Neutrophil (primary cell): ENCODE measurements at regions not wholly inside any gene's neighbourhood (a gene's known extent, or its start where the extent isn't known, plus 50 kb on each side); places are given as distances from the start of the nearest gene placed in this dataset.

Experiments
- H3K27ac ChIP-seq: fragments of 200-600 bp; sonication (generic); 2 replicates; pipeline ENCODE4 v1.5.1; 2016; ENCODE audit warnings: mild to moderate bottlenecking, moderate library complexity
- H3K27me3 ChIP-seq: fragments of 200-600 bp; sonication (generic); 2 replicates; pipeline ENCODE4 v1.6.0; 2016; ENCODE audit warnings: mild to moderate bottlenecking
- H3K36me3 ChIP-seq: fragments of 200-600 bp; sonication (generic); 2 replicates; pipeline ENCODE4 v1.5.1; 2017
- H3K4me1 ChIP-seq, 2 experiments: fragments of 200-600 bp in 1 of 2; sonication (generic) in 1 of 2; 1 replicate in 1 of 2; 2 replicates in 1 of 2; pipeline versions ENCODE4 v1.5.1 to v1.6.1; 2013 to 2016; ENCODE audit warnings: low read depth in 1 of 2, low read length in 1 of 2, mild to moderate bottlenecking in 1 of 2, moderate library complexity in 1 of 2; ENCODE audit not compliant: control insufficient read depth in 1 of 2, insufficient read depth in 1 of 2
- H3K4me3 ChIP-seq, 2 experiments: fragments of 200-600 bp in 1 of 2; sonication (generic) in 1 of 2; 1 replicate in 1 of 2; 2 replicates in 1 of 2; pipeline ENCODE4 v1.5.1; 2013 to 2016; ENCODE audit warnings: low read depth in 1 of 2, low read length in 1 of 2, mild to moderate bottlenecking in 1 of 2, moderate library complexity in 1 of 2
- H3K9me3 ChIP-seq: fragments of 200-600 bp; sonication (generic); 2 replicates; pipeline ENCODE4 v1.5.1; 2016
- TF ChIP-seq, protein P1 (sequence below): fragments of 200-600 bp; sonication (generic); IDR thresholded peaks from 2 replicates; pipeline ENCODE4 v1.5.1; 2016; ENCODE audit warnings: antibody characterized with exemption

DNA sequence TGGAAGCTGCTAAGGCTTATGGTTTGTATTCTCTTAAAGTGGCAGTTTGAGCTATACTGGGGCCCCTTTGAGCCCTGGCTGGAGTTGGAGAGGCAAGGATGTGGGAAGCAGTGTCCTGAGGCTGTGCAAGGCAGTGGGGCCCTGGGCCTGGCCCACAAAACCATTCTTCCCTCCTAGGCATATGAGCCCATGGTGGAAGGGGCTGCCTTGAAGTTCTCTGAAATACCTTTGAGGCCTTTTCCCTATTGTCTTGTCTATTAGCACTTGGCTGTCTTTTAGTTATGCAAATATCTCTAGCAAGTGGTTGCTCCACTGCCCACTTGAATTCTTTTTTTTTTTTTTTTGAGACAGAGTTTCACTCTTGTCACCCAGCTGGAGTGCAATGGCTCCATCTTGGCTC lies 119.2 kb downstream of the PCTP start:
- no peaks in the 10 kb centered on the region for H3K9me3 ChIP-seq
- H3K4me1 ChIP-seq: no peaks in the 10 kb centered on the region
- H3K27ac ChIP-seq: no peak overlapping the region
- TF ChIP-seq, protein P1, sequence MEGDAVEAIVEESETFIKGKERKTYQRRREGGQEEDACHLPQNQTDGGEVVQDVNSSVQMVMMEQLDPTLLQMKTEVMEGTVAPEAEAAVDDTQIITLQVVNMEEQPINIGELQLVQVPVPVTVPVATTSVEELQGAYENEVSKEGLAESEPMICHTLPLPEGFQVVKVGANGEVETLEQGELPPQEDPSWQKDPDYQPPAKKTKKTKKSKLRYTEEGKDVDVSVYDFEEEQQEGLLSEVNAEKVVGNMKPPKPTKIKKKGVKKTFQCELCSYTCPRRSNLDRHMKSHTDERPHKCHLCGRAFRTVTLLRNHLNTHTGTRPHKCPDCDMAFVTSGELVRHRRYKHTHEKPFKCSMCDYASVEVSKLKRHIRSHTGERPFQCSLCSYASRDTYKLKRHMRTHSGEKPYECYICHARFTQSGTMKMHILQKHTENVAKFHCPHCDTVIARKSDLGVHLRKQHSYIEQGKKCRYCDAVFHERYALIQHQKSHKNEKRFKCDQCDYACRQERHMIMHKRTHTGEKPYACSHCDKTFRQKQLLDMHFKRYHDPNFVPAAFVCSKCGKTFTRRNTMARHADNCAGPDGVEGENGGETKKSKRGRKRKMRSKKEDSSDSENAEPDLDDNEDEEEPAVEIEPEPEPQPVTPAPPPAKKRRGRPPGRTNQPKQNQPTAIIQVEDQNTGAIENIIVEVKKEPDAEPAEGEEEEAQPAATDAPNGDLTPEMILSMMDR: no peak
- H3K36me3 ChIP-seq: no peaks in the 10 kb centered on the region
- no peaks in the 10 kb centered on the region for H3K27me3 ChIP-seq
- H3K4me3 ChIP-seq: no peak overlapping the region

DNA sequence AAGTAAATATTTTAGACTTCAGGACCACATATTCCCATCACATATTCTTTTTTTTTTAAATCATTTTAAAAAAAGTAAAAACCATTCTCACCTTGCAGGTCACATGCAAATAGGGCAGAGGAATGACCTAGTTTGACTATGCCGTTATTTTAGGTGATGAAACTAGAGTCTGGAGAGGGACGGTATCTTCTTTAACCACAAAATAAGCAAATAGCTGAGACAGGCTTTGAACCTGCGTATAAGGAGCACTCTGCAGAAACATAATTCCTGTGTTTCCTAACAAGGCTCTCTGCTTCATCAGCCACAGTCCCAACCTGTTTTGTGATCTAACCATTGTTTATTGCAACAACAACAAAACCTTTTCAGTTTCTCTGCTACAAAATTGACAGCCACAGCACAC lies 121.5 kb downstream of the PCTP start:
- H3K4me1 ChIP-seq: no peaks in the 10 kb centered on the region
- H3K27ac ChIP-seq: no peak overlapping the region
- no peaks in the 10 kb centered on the region for H3K36me3 ChIP-seq
- no peaks in the 10 kb centered on the region for H3K9me3 ChIP-seq
- H3K4me3 ChIP-seq: no peak overlapping the region
- H3K27me3 ChIP-seq: no peaks in the 10 kb centered on the region
- TF ChIP-seq, protein P1: no peak

DNA sequence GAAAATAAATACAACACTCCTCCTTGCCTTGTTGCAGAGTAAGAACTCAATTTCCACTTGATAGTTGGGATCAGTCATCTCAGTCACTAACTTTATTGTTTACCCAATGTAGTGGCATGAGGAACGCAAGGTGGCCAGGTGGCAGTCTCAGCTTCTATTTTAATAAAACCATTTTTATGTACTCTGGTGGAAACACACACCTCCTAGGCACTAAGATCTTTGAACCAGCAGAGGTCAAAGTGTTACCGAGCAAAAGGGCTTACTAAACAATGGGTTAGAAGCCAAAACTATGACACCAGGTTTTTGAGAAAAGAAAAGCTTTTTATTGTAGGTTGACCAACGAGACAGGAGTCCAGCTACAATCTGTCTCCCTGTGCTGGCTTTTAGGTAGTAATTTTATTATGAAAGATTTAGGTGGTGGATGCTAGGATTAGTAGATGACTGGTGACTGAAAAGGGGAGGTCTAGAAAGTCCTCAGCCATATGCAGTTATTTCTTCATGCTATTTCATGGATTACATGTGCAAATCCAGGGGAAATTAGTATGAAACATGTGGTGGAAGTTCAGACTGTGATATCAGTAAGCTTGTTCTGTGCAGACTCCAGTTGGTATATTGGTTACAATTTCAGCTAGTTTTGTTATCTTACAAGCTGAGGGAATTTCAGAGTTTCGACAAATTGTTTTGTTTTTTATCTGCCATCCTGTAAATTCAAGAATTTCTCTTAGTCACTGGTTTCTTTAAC lies 122.3 kb downstream of the PCTP start:
- TF ChIP-seq, protein P1: no peak
- Histone ChIP-seq H3K9me3 (no peaks in the 10 kb centered on the region), H3K4me3 (no peak overlapping the region)

DNA sequence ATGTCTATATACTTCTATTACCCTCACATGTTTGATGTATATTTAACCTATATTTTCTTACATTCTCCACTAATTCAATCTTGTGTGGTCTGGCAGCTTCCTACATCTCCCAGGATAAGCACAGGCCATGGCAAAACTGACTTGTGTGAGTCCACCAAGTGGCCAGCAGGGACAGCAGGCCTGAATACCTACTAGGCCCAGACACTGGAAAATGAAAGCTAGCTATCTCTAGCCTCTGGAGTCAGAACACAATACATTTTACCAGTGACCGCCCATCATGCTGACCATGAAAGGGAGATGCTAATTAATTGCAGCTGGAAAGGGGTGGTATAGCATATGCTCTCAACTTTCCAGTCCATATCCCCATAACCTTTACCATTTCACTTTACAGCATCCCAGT lies 132.3 kb downstream of the PCTP start:
- Histone ChIP-seq H3K27me3 (no peaks in the 10 kb centered on the region), H3K36me3 (no peaks in the 10 kb centered on the region), H3K4me3 (no peak overlapping the region), H3K27ac (no peak overlapping the region), H3K9me3 (no peaks in the 10 kb centered on the region), H3K4me1 (peaks cover 0 to 17% of the 10 kb centered on the region in 2 experiments)
- TF ChIP-seq, protein P1: no peak

More for the DNA sequence above, 122.3 kb downstream of the PCTP start:
- H3K27ac ChIP-seq: no peak overlapping the region
- no peaks in the 10 kb centered on the region for H3K27me3 ChIP-seq
- no peaks in the 10 kb centered on the region for H3K4me1 ChIP-seq
- H3K36me3 ChIP-seq: no peaks in the 10 kb centered on the region

DNA sequence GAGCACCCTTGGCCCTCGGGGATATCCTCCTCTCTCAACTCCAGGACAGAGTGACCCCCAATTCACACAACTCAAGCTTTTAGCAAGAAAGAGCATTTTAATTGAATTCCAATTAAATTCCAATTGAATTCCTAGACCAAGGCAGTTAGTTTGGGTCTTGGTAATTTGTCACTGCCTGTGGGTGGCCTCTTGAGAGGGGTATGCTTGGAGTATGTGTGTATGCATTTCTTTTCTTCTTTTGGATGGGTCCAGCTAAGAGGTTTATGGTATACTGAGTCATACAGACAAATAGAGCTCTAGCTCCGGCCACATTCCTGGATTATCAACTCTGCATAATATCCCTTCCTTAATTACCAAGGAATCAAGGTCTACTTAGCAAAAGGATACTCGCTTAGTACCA lies 136.7 kb downstream of the PCTP start:
- no peaks in the 10 kb centered on the region for H3K4me1 ChIP-seq
- TF ChIP-seq, protein P1: no peak
- no peak overlapping the region for H3K4me3 ChIP-seq

More for the DNA sequence above, 136.7 kb downstream of the PCTP start:
- H3K9me3 ChIP-seq: no peaks in the 10 kb centered on the region
- H3K27ac ChIP-seq: no peak overlapping the region
- H3K27me3 ChIP-seq: no peaks in the 10 kb centered on the region
- no peaks in the 10 kb centered on the region for H3K36me3 ChIP-seq
